Mesendoderm (in vitro differentiated cells): ENCODE measurements at regions not wholly inside any gene's neighbourhood (a gene's known extent, or its start where the extent isn't known, plus 50 kb on each side); places are given as distances from the start of the nearest gene placed in this dataset.

ENCODE experiments used
- DNase-seq: peaks from one replicate; pipeline ENCODE4 v3.0.0; 2013
- H2AK5ac ChIP-seq: 2 replicates; pipeline ENCODE4 v1.6.1; 2013; ENCODE audit warnings: low read length, inconsistent platforms
- H2BK120ac ChIP-seq: 2 replicates; pipeline ENCODE4 v1.6.1; 2013; ENCODE audit warnings: low read depth, mild to moderate bottlenecking, low read length, moderate library complexity, mixed read lengths
- H2BK15ac ChIP-seq: replicated peaks from 2 replicates; pipeline ENCODE4 v1.6.1; 2013; ENCODE audit warnings: low read depth, mild to moderate bottlenecking, moderate library complexity
- H2BK5ac ChIP-seq: 2 replicates; pipeline ENCODE4 v1.6.1; 2013; ENCODE audit warnings: low read length, inconsistent platforms
- H3K18ac ChIP-seq: 2 replicates; pipeline ENCODE4 v1.6.1; 2013; ENCODE audit warnings: mild to moderate bottlenecking, low read length, mixed read lengths
- H3K23ac ChIP-seq: one replicate; pipeline ENCODE4 v1.6.1; 2013; ENCODE audit warnings: low read length
- H3K27ac ChIP-seq: 2 replicates; pipeline ENCODE4 v1.5.1; 2013; ENCODE audit warnings: low read depth, mild to moderate bottlenecking, inconsistent platforms, low read length, moderate library complexity
- H3K27me3 ChIP-seq: 2 replicates; pipeline ENCODE4 v1.6.1; 2013; ENCODE audit warnings: low read length, control low read depth, mild to moderate bottlenecking, inconsistent platforms; ENCODE audit not compliant: insufficient read depth, poor library complexity
- H3K36me3 ChIP-seq: 2 replicates; pipeline ENCODE4 v1.6.1; 2013; ENCODE audit warnings: low read length, inconsistent platforms; ENCODE audit not compliant: control insufficient read depth, insufficient read depth
- H3K4ac ChIP-seq: one replicate; pipeline ENCODE4 v1.6.1; 2013; ENCODE audit warnings: low read depth, mild to moderate bottlenecking, low read length, moderate library complexity
- H3K4me1 ChIP-seq: 2 replicates; pipeline ENCODE4 v1.6.1; 2013; ENCODE audit warnings: low read depth, low read length, inconsistent platforms; ENCODE audit not compliant: control insufficient read depth
- H3K4me2 ChIP-seq: 2 replicates; pipeline ENCODE4 v1.6.1; 2013; ENCODE audit warnings: low read length
- H3K4me3 ChIP-seq: 2 replicates; pipeline ENCODE4 v1.5.1; 2013; ENCODE audit warnings: mild to moderate bottlenecking, low read length
- H3K56ac ChIP-seq: one replicate; pipeline ENCODE4 v1.6.1; 2013; ENCODE audit warnings: low read length
- H3K79me1 ChIP-seq: 2 replicates; pipeline ENCODE4 v1.6.1; 2013; ENCODE audit warnings: low read length, inconsistent platforms
- H3K79me2 ChIP-seq: 2 replicates; pipeline ENCODE4 v1.6.1; 2013; ENCODE audit warnings: mild to moderate bottlenecking, low read length; ENCODE audit not compliant: control insufficient read depth, insufficient read depth
- H3K9ac ChIP-seq: 2 replicates; pipeline ENCODE4 v1.6.1; 2013; ENCODE audit warnings: low read length, inconsistent platforms
- H4K5ac ChIP-seq: one replicate; pipeline ENCODE4 v1.6.1; 2013; ENCODE audit warnings: low read length
- H4K8ac ChIP-seq: one replicate; pipeline ENCODE4 v1.6.1; 2013; ENCODE audit warnings: low read depth, mild to moderate bottlenecking, control low read depth, low read length, moderate library complexity
- WGBS: extraction: QIAGEN DNeasy Blood & Tissue Kit; methylation state at CpG from one replicate; pipeline ENCODE4 v1.1.7; 2013; ENCODE audit warnings: low lambda C conversion rate, missing lambda C conversion rate; ENCODE audit not compliant: insufficient coverage; ENCODE audit errors: extremely low coverage; 5-methylcytosine and 5-hydroxymethylcytosine counted together

GRCh38 chr4:170242471-170242870 lies 152.7 kb upstream of the AADAT start:
- Histone ChIP-seq H3K27ac (no peak overlapping the region), H3K36me3 (no peaks in the 10 kb centered on the region), H3K56ac (no peak overlapping the region), H3K4me3 (no peak overlapping the region), H3K18ac (no peak overlapping the region), H2BK5ac (no peak overlapping the region), H3K79me1 (no peaks in the 10 kb centered on the region), H3K79me2 (no peaks in the 10 kb centered on the region), H3K4me2 (no peak overlapping the region), H3K23ac (no peak overlapping the region), H2AK5ac (no peak overlapping the region), H3K4me1 (peaks cover 3% of the 10 kb centered on the region), H3K9ac (no peak overlapping the region), H3K4ac (no peak overlapping the region), H3K27me3 (no peaks in the 10 kb centered on the region), H4K8ac (no peak overlapping the region), H4K5ac (no peak overlapping the region), H2BK120ac (no peak overlapping the region), H2BK15ac (no peak overlapping the region)
- DNase-seq: no peak

GRCh38 chr4:170234800-170235199 lies 145.0 kb upstream of the AADAT start:
- Histone ChIP-seq H3K27me3 (no peaks in the 10 kb centered on the region), H2BK5ac (no peak overlapping the region), H3K9ac (no peak overlapping the region), H3K4ac (no peak overlapping the region), H2BK15ac (no peak overlapping the region), H3K79me2 (no peaks in the 10 kb centered on the region), H3K23ac (no peak overlapping the region), H3K18ac (no peak overlapping the region), H3K79me1 (no peaks in the 10 kb centered on the region), H4K5ac (no peak overlapping the region), H3K4me1 (no peaks in the 10 kb centered on the region), H3K4me2 (no peak overlapping the region), H4K8ac (no peak overlapping the region), H2BK120ac (no peak overlapping the region), H3K27ac (no peak overlapping the region), H2AK5ac (no peak overlapping the region), H3K4me3 (no peak overlapping the region), H3K56ac (no peak overlapping the region), H3K36me3 (no peaks in the 10 kb centered on the region)
- WGBS: no CpG with 5 or more reads among the region's 3 CpGs
- DNase-seq: no peak

DNA sequence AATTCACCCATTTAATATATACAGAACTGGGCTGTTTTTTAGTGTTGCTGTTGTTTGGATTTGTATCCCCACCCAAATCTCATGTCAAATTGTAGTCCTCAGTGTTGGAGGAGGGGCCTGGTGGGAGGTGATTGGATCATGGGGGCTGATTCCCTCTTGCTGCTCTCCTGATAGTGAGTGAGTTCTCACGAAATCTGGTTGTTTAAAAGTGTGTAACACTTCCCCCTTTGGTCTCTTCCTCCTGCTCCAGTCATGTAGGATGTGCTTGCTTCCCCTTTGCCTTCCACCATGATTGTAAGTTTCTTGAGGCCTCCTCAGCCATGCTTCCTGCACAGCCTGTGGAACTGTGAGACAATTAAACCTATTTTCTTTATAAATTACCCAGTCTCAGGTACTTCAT lies 141.6 kb upstream of the AADAT start:
- Histone ChIP-seq H3K18ac (no peak overlapping the region), H4K5ac (no peak overlapping the region), H2BK15ac (no peak overlapping the region), H3K27ac (no peak overlapping the region), H3K56ac (no peak overlapping the region), H4K8ac (no peak overlapping the region), H3K4me3 (no peak overlapping the region), H3K79me1 (no peaks in the 10 kb centered on the region), H2AK5ac (no peak overlapping the region), H2BK120ac (no peak overlapping the region), H2BK5ac (no peak overlapping the region), H3K27me3 (no peaks in the 10 kb centered on the region), H3K4me1 (no peaks in the 10 kb centered on the region), H3K9ac (no peak overlapping the region), H3K4me2 (no peak overlapping the region), H3K79me2 (no peaks in the 10 kb centered on the region), H3K36me3 (no peaks in the 10 kb centered on the region), H3K4ac (no peak overlapping the region), H3K23ac (no peak overlapping the region)
- DNase-seq: no peak
- no CpG with 5 or more reads among the region's 1 CpG for WGBS

DNA sequence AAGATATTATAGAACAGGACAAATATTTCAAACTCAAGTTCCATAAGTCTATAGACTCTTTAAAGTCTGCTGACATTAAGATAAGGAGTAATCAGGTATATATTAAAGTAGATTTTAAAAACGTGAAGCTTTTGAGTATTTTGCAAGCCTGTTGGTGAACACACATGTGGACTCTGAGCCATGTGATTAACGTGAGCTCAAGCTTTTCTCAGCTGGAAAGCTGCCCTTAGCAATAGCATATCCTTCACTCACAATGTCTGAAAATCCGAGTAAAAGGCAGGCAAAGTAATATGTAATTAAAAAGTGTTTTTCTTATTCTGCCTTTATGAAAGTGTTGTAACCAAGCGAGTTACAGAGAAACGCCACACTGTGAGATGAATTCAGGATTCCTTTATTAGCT lies 140.5 kb upstream of the AADAT start:
- no peak overlapping the region for H4K8ac ChIP-seq
- WGBS: no CpG with 5 or more reads among the region's 5 CpGs
- H3K4me3 ChIP-seq: no peak overlapping the region
- H2BK15ac ChIP-seq: no peak overlapping the region
- H3K27ac ChIP-seq: no peak overlapping the region
- no peak overlapping the region for H3K23ac ChIP-seq
- H3K18ac ChIP-seq: peak overlapping the region; percentile 51
- H3K79me1 ChIP-seq: no peaks in the 10 kb centered on the region
- no peaks in the 10 kb centered on the region for H3K27me3 ChIP-seq
- no peak overlapping the region for H4K5ac ChIP-seq
- H2BK5ac ChIP-seq: no peak overlapping the region
- no peaks in the 10 kb centered on the region for H3K79me2 ChIP-seq
- H3K4me2 ChIP-seq: no peak overlapping the region
- DNase-seq: no peak
- no peaks in the 10 kb centered on the region for H3K4me1 ChIP-seq
- H2AK5ac ChIP-seq: no peak overlapping the region
- H3K4ac ChIP-seq: no peak overlapping the region
- H3K9ac ChIP-seq: no peak overlapping the region
- H2BK120ac ChIP-seq: no peak overlapping the region
- no peaks in the 10 kb centered on the region for H3K36me3 ChIP-seq
- no peak overlapping the region for H3K56ac ChIP-seq

DNA sequence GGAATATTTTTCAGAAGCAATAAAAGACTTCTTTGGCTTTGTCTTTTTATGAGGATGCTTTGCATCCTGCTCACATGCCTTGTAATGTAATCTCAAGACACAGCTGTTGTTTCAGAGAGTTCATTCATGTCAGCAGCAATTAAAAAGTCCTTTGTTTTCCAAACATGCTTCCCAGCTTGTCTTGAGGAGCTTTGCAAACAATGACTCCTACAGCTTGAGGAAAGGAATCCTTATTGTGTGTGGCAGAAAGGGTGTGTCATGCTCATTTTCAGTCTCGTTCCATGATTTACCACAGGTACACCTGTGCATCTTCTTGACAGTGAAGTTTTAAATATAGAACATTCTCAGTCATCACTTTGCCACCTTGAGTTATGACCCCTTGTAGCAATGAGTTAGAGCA lies 139.2 kb upstream of the AADAT start:
- H3K27ac ChIP-seq: no peak overlapping the region
- H3K4me2 ChIP-seq: no peak overlapping the region
- H3K18ac ChIP-seq: no peak overlapping the region
- no peak overlapping the region for H2BK120ac ChIP-seq
- no peak overlapping the region for H3K4me3 ChIP-seq
- no CpG with 5 or more reads among the region's 1 CpG for WGBS
- no peak overlapping the region for H3K56ac ChIP-seq
- H2BK15ac ChIP-seq: no peak overlapping the region
- no peak overlapping the region for H2AK5ac ChIP-seq
- H2BK5ac ChIP-seq: no peak overlapping the region
- no peaks in the 10 kb centered on the region for H3K4me1 ChIP-seq
- no peaks in the 10 kb centered on the region for H3K27me3 ChIP-seq
- no peak overlapping the region for H4K5ac ChIP-seq
- no peaks in the 10 kb centered on the region for H3K36me3 ChIP-seq
- no peak overlapping the region for H3K4ac ChIP-seq
- no peaks in the 10 kb centered on the region for H3K79me2 ChIP-seq
- DNase-seq: peak; percentile 39
- H3K9ac ChIP-seq: no peak overlapping the region
- H3K23ac ChIP-seq: no peak overlapping the region
- H3K79me1 ChIP-seq: no peaks in the 10 kb centered on the region
- H4K8ac ChIP-seq: no peak overlapping the region

- Histone ChIP-seq H3K56ac (no peak overlapping the region), H3K23ac (no peak overlapping the region), H3K79me2 (no peaks in the 10 kb centered on the region), H3K27ac (no peak overlapping the region), H2BK120ac (no peak overlapping the region), H2BK15ac (no peak overlapping the region), H2BK5ac (no peak overlapping the region), H4K5ac (no peak overlapping the region), H3K36me3 (no peaks in the 10 kb centered on the region), H4K8ac (no peak overlapping the region), H3K4ac (no peak overlapping the region), H3K4me1 (no peaks in the 10 kb centered on the region), H3K18ac (no peak overlapping the region), H3K4me2 (no peak overlapping the region), H3K9ac (no peak overlapping the region), H3K79me1 (no peaks in the 10 kb centered on the region), H3K27me3 (no peaks in the 10 kb centered on the region), H3K4me3 (no peak overlapping the region), H2AK5ac (no peak overlapping the region)
- peak; percentile 70 for DNase-seq
- WGBS: no CpG with 5 or more reads among the region's 2 CpGs
Observed at GRCh38 chr4:170227928-170228327, 138.2 kb upstream of the AADAT start.
